Chondrocyte (in vitro differentiated cells): ENCODE measurements at regions not wholly inside any gene's neighbourhood (a gene's known extent, or its start where the extent isn't known, plus 50 kb on each side); places are given as distances from the start of the nearest gene placed in this dataset.

Experiments used
- DNase-seq: peaks from one replicate; pipeline ENCODE4 v3.0.0; 2021; ENCODE audit warnings: mixed read lengths, low spot score
- H3K27ac Mint-ChIP-seq: one replicate; pipeline ENCODE4 v1.8.0; 2021; ENCODE audit warnings: mild to moderate bottlenecking, moderate library complexity, mixed read lengths; ENCODE audit not compliant: unreplicated experiment
- H3K27me3 Mint-ChIP-seq: 2 replicates; pipeline ENCODE4 v1.8.0; 2021; ENCODE audit warnings: low read depth, mixed read lengths
- H3K36me3 Mint-ChIP-seq: 2 replicates; pipeline ENCODE4 v1.8.0; 2021; ENCODE audit warnings: low read depth, mixed read lengths
- H3K4me1 Mint-ChIP-seq: 2 replicates; pipeline ENCODE4 v1.8.0; 2021; ENCODE audit warnings: low read depth, mild to moderate bottlenecking, mixed read lengths
- H3K4me3 Mint-ChIP-seq: one replicate; pipeline ENCODE4 v1.8.0; 2021; ENCODE audit warnings: mild to moderate bottlenecking, moderate library complexity, mixed read lengths; ENCODE audit not compliant: unreplicated experiment
- H3K9me3 Mint-ChIP-seq: 2 replicates; pipeline ENCODE4 v1.8.0; 2021; ENCODE audit warnings: low read depth, mixed read lengths
- TF ChIP-seq, protein P1 (sequence below): fragments of 200-600 bp; sonication (generic); IDR thresholded peaks from 2 replicates; pipeline ENCODE4 v1.5.0; 2021; ENCODE audit warnings: antibody characterized with exemption, mild to moderate bottlenecking, moderate library complexity

DNA sequence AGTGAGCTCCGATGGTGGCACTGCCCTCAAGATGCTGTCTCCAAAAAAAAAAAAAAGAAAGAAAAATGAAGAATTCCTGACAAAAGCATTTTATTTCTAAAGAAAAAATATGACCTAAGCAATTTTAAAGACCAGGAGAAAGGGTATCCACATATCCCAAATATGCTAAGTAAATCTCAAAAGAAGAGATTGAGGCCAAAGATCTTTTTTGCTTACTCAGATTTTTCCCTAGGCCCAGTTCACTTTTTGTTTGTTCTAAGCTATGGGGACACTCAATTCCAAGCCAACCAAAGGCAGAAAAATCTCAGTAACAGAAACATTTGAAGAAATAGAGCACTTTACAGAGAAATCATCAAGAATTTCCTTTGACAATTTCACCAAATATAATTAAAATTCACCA lies 150.8 kb downstream of the SOX9 start:
- Mint-ChIP-seq H3K4me1 (no peaks in the 10 kb centered on the region), H3K27ac (no peak overlapping the region), H3K4me3 (no peak overlapping the region), H3K27me3 (peaks cover 4% of the 10 kb centered on the region), H3K36me3 (no peaks in the 10 kb centered on the region), H3K9me3 (peaks cover 5% of the 10 kb centered on the region)
- no peak for DNase-seq
- TF ChIP-seq, protein P1, sequence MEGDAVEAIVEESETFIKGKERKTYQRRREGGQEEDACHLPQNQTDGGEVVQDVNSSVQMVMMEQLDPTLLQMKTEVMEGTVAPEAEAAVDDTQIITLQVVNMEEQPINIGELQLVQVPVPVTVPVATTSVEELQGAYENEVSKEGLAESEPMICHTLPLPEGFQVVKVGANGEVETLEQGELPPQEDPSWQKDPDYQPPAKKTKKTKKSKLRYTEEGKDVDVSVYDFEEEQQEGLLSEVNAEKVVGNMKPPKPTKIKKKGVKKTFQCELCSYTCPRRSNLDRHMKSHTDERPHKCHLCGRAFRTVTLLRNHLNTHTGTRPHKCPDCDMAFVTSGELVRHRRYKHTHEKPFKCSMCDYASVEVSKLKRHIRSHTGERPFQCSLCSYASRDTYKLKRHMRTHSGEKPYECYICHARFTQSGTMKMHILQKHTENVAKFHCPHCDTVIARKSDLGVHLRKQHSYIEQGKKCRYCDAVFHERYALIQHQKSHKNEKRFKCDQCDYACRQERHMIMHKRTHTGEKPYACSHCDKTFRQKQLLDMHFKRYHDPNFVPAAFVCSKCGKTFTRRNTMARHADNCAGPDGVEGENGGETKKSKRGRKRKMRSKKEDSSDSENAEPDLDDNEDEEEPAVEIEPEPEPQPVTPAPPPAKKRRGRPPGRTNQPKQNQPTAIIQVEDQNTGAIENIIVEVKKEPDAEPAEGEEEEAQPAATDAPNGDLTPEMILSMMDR: no peak

GRCh38 chr17:72273289-72274056 lies 152.7 kb downstream of the SOX9 start:
- TF ChIP-seq, protein P1: no peak
- no peak overlapping the region for H3K27ac Mint-ChIP-seq
- H3K4me3 Mint-ChIP-seq: no peak overlapping the region
- no peaks in the 10 kb centered on the region for H3K36me3 Mint-ChIP-seq
- peaks cover 2% of the 10 kb centered on the region for H3K27me3 Mint-ChIP-seq
- no peak for DNase-seq
- peaks cover 5% of the 10 kb centered on the region for H3K9me3 Mint-ChIP-seq
- H3K4me1 Mint-ChIP-seq: no peaks in the 10 kb centered on the region

- Mint-ChIP-seq H3K27ac (no peak overlapping the region), H3K4me1 (no peaks in the 10 kb centered on the region), H3K36me3 (no peaks in the 10 kb centered on the region), H3K27me3 (no peaks in the 10 kb centered on the region), H3K9me3 (peaks cover 5% of the 10 kb centered on the region), H3K4me3 (no peak overlapping the region)
- no peak for DNase-seq
- TF ChIP-seq, protein P1: no peak
Measured at GRCh38 chr17:72274614-72275013, 153.8 kb downstream of the SOX9 start.

- no peak for DNase-seq
- TF ChIP-seq, protein P1: no peak
- no peaks in the 10 kb centered on the region for H3K9me3 Mint-ChIP-seq
- no peak overlapping the region for H3K4me3 Mint-ChIP-seq
- H3K4me1 Mint-ChIP-seq: no peaks in the 10 kb centered on the region
- H3K36me3 Mint-ChIP-seq: no peaks in the 10 kb centered on the region
- no peaks in the 10 kb centered on the region for H3K27me3 Mint-ChIP-seq
- no peak overlapping the region for H3K27ac Mint-ChIP-seq
Measured at GRCh38 chr17:72280881-72281280, 160.1 kb downstream of the SOX9 start.

GRCh38 chr17:72282439-72283029 lies 161.7 kb downstream of the SOX9 start:
- TF ChIP-seq, protein P1: no peak
- Mint-ChIP-seq H3K4me3 (no peak overlapping the region), H3K27me3 (no peaks in the 10 kb centered on the region)

More at GRCh38 chr17:72282439-72283029, 161.7 kb downstream of the SOX9 start:
- no peak for DNase-seq
- Mint-ChIP-seq H3K27ac (no peak overlapping the region), H3K9me3 (no peaks in the 10 kb centered on the region), H3K4me1 (no peaks in the 10 kb centered on the region), H3K36me3 (no peaks in the 10 kb centered on the region)
